Stimulated activated memory B cell treated with anti-CD40 and anti-IgM and Interleukin-4, amounts not matched to agents 10 μg/mL and 1 μg/mL and 100 μg/mL, for 72 hours (primary cell): ENCODE measurements at regions not wholly inside any gene's neighbourhood (a gene's known extent, or its start where the extent isn't known, plus 50 kb on each side); places are given as distances from the start of the nearest gene placed in this dataset.

Experiments used
- ATAC-seq: fragments of 150-1000 bp; cut with Tn5 transposase; 2 replicates; pipeline ENCODE4 v1.10.0; 2021
- H3K27ac Mint-ChIP-seq: one replicate; pipeline ENCODE4 v1.8.0; 2022; ENCODE audit warnings: mild to moderate bottlenecking, mixed read lengths
- H3K27me3 Mint-ChIP-seq: one replicate; pipeline ENCODE4 v1.8.0; 2022; ENCODE audit warnings: mixed read lengths
- H3K36me3 Mint-ChIP-seq: one replicate; pipeline ENCODE4 v1.8.0; 2022; ENCODE audit warnings: mixed read lengths
- H3K4me1 Mint-ChIP-seq: one replicate; pipeline ENCODE4 v1.8.0; 2022; ENCODE audit warnings: mixed read lengths
- H3K4me3 Mint-ChIP-seq: one replicate; pipeline ENCODE4 v1.8.0; 2022; ENCODE audit warnings: mild to moderate bottlenecking, moderate library complexity, mixed read lengths
- H3K9me3 Mint-ChIP-seq: one replicate; pipeline ENCODE4 v1.8.0; 2022; ENCODE audit warnings: mixed read lengths

DNA sequence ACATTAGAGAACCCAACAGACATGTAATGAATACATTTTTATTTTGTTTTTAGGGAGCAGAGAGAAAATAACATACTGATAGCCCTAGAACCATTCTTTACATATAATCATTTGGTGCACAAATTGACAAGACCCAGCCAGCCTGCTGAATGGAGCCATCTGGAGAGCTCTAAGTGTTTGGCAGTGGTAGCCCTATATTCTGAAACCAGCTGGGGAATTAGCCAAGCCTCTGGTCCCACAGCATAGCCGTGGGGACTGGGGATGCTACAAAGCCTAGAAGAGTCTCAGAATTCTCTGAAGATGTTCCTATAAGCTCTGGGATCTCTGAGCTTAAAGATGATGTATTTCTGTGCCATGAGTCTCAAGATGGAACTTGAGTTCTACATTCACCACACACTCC is 857.3 kb upstream of the AMELY start:
- H3K4me1 Mint-ChIP-seq, result no peaks in the 10 kb centered on the region
- no peak overlapping the region for H3K27ac Mint-ChIP-seq
- no peaks in the 10 kb centered on the region for H3K27me3 Mint-ChIP-seq
- no peaks in the 10 kb centered on the region for H3K9me3 Mint-ChIP-seq
- H3K4me3 Mint-ChIP-seq, result no peak overlapping the region
- ATAC-seq, result no peak
- H3K36me3 Mint-ChIP-seq, result no peaks in the 10 kb centered on the region

DNA sequence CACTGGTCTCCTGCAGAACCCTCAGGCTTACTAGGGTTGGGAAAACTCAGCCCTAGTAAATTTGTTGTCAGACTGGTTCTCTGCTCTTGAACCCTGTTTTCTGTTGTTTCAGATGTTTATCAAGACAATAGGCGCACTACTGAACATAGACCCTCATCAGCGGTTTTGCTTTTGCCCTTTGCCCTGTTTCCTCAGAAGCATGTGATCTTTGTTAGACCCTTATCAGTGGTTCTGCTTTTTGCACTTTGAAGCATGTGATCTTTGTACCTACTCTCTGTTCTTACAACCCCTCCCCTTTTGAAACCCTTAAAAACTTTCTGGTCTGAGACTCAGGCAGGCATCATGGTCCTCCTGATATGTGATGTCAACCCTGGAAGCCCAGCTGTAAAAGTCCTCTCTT is 842.2 kb upstream of the AMELY start:
- peaks cover 9% of the 10 kb centered on the region for H3K27me3 Mint-ChIP-seq
- no peak overlapping the region for H3K4me3 Mint-ChIP-seq
- H3K4me1 Mint-ChIP-seq, result no peaks in the 10 kb centered on the region
- no peaks in the 10 kb centered on the region for H3K36me3 Mint-ChIP-seq
- no peaks in the 10 kb centered on the region for H3K9me3 Mint-ChIP-seq
- ATAC-seq, result no peak
- no peak overlapping the region for H3K27ac Mint-ChIP-seq

GRCh38 chrY:7746781-7747180 is 835.2 kb upstream of the AMELY start:
- ATAC-seq, result no peak
- H3K9me3 Mint-ChIP-seq, result no peaks in the 10 kb centered on the region
- H3K27ac Mint-ChIP-seq, result no peak overlapping the region
- no peak overlapping the region for H3K4me3 Mint-ChIP-seq
- no peaks in the 10 kb centered on the region for H3K36me3 Mint-ChIP-seq
- H3K4me1 Mint-ChIP-seq, result no peaks in the 10 kb centered on the region
- peaks cover 9% of the 10 kb centered on the region for H3K27me3 Mint-ChIP-seq

- no peak for ATAC-seq
- Mint-ChIP-seq H3K4me3 (no peak overlapping the region), H3K36me3 (no peaks in the 10 kb centered on the region), H3K27ac (no peak overlapping the region), H3K27me3 (peaks cover 9% of the 10 kb centered on the region), H3K4me1 (no peaks in the 10 kb centered on the region), H3K9me3 (no peaks in the 10 kb centered on the region)
Observed at GRCh38 chrY:7745581-7745901, 834.0 kb upstream of the AMELY start.

DNA sequence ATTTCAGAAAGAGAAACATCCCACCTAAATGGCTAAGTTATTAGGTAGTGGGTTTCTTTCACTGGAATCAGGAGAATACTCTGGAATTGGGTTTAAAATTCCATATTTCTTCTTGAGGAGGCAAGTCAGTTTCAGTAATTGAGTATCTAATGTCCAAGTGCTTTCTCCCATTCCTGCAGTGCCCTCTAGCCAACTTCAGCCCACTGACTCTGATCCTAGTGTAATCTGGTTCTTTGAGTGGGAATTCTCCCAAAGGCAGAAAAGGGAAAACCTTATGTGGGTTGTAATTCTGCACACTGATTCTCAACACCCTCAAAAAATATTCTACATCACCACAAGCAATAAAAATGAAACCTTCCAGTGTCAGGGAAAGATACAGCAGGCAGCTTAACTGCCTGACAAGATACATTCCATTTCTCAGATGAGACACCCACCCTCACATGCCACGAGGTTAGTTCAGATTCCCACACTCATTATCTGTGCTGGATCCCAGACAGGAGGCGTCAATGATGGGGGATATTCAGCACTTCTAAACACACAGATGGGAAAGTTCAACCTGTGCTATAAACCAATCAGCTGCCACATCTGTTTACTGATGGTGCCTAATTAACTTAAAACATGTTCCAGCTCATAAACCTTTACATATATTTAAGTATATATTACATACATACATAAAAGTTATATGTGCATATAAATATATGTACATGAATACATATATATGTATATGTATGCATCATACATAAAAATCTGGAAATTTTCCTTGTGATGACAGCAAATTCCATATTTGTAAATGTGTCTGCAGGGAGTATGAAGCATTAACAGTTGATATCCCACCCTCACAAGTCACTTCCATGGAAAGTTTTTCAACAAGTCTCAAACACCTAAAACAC is 833.4 kb upstream of the AMELY start:
- H3K27me3 Mint-ChIP-seq, result peaks cover 9% of the 10 kb centered on the region
- no peaks in the 10 kb centered on the region for H3K36me3 Mint-ChIP-seq

DNA sequence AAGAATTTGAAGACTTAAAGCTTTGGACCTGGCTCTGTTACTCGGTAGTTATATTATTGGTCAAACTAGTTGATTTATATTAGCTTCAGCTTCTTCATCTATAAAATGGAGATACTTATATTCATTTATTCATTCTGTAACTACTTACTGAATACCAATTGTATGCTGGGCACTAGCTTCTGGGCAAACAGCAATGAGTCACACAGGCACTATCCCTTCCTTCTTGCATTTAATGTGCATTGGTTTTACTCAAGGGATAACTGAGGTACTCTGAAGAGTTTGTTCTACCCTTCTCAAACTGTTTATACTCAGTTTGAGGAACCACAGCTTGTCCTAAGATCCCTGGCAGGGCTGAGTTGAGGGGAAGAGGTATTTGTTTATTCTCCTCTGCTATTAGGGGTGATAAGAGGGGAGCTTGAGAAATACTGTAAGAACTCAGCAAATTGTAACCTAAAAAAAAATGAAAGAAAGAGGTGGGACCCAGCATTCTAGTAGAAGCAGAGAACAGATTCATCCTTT is 825.4 kb upstream of the AMELY start:
- no peaks in the 10 kb centered on the region for H3K9me3 Mint-ChIP-seq
- no peak overlapping the region for H3K4me3 Mint-ChIP-seq
- H3K27me3 Mint-ChIP-seq, result no peaks in the 10 kb centered on the region
- no peak for ATAC-seq
- no peaks in the 10 kb centered on the region for H3K4me1 Mint-ChIP-seq
- H3K36me3 Mint-ChIP-seq, result no peaks in the 10 kb centered on the region
- H3K27ac Mint-ChIP-seq, result no peak overlapping the region

More for the DNA sequence above, 833.4 kb upstream of the AMELY start:
- no peaks in the 10 kb centered on the region for H3K9me3 Mint-ChIP-seq
- no peak overlapping the region for H3K27ac Mint-ChIP-seq
- H3K4me1 Mint-ChIP-seq, result no peaks in the 10 kb centered on the region
- no peak for ATAC-seq
- H3K4me3 Mint-ChIP-seq, result no peak overlapping the region

- Mint-ChIP-seq H3K36me3 (no peaks in the 10 kb centered on the region), H3K9me3 (no peaks in the 10 kb centered on the region), H3K27ac (no peak overlapping the region), H3K4me1 (peaks cover 27% of the 10 kb centered on the region), H3K4me3 (no peak overlapping the region), H3K27me3 (no peaks in the 10 kb centered on the region)
- no peak for ATAC-seq
Observed at GRCh38 chrY:7731651-7732050, 820.1 kb upstream of the AMELY start.

DNA sequence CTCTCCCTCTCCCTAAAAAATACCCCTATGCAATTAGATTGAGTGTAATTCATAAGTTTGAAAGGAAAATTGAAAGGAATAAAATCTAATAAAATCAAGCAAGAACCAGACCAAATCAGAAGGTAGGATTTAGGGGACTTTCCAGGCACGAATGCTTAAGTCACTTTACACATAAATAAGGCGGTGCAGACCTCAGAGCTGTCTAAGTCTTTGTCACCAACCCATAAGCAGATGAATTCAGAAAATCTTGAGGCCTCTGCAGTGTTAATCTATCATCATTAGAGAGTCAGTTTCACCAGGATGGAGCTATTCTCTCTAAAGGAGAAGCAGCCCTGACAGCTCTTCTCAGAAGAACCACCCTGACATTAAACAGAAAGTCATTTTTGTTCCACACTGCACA is 819.1 kb upstream of the AMELY start:
- Mint-ChIP-seq H3K9me3 (no peaks in the 10 kb centered on the region), H3K36me3 (no peaks in the 10 kb centered on the region), H3K4me1 (peaks cover 37% of the 10 kb centered on the region), H3K4me3 (no peak overlapping the region), H3K27ac (peak overlapping the region; percentile 73), H3K27me3 (no peaks in the 10 kb centered on the region)
- ATAC-seq, result peak; percentile 63

- ATAC-seq, result no peak
- H3K27me3 Mint-ChIP-seq, result no peaks in the 10 kb centered on the region
- no peak overlapping the region for H3K4me3 Mint-ChIP-seq
- H3K4me1 Mint-ChIP-seq, result peaks cover 43% of the 10 kb centered on the region
- H3K27ac Mint-ChIP-seq, result peak overlapping the region; percentile 73
- H3K9me3 Mint-ChIP-seq, result no peaks in the 10 kb centered on the region
- H3K36me3 Mint-ChIP-seq, result no peaks in the 10 kb centered on the region
Observed at GRCh38 chrY:7730071-7730470, 818.5 kb upstream of the AMELY start.

DNA sequence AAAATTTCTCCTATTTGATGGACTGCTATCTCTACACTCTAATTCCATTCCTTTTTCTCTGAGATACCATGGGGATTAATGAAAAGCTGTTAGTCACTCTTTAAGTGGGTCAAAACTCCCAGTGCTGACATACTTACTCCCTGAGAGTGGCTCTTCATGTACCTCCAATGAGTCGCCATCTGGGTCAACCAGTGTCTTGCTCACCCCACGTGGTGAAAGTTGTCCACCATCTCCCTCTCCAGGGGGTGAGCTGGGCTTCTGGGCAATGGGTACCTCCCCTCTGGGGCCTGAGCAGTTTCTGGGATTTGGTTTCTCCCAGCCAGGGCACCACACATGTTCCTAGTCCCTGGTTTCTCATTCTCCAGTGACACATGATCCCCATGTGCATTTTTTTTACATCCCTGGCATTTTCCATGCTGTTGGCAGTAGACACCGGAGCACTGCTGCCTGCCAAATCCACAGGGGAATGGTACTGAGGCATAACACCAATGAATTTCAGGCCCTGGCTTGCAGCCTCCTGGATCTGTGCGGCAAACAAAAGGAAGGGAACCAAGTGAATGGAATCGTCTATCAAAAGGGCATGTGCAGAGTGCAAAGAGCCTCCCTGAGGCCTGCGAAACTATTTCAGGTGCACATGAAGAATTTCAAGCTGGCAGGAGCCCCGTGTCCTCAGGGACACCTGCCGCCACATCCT is 817.9 kb upstream of the AMELY start:
- H3K36me3 Mint-ChIP-seq, result no peaks in the 10 kb centered on the region
- peak overlapping the region; percentile 73 for H3K27ac Mint-ChIP-seq
- H3K27me3 Mint-ChIP-seq, result no peaks in the 10 kb centered on the region
- ATAC-seq, result no peak
- H3K4me3 Mint-ChIP-seq, result no peak overlapping the region
- H3K4me1 Mint-ChIP-seq, result peaks cover 49% of the 10 kb centered on the region
- no peaks in the 10 kb centered on the region for H3K9me3 Mint-ChIP-seq

- H3K27ac Mint-ChIP-seq, result peak overlapping the region; percentile 73
- H3K4me1 Mint-ChIP-seq, result peaks cover 55% of the 10 kb centered on the region
- H3K9me3 Mint-ChIP-seq, result no peaks in the 10 kb centered on the region
Observed at GRCh38 chrY:7728935-7729317, 817.4 kb upstream of the AMELY start.

GRCh38 chrY:7725791-7726460 is 814.4 kb upstream of the AMELY start:
- no peaks in the 10 kb centered on the region for H3K27me3 Mint-ChIP-seq
- H3K27ac Mint-ChIP-seq, result peak overlapping the region; percentile 86
- no peaks in the 10 kb centered on the region for H3K36me3 Mint-ChIP-seq

More at GRCh38 chrY:7728935-7729317, 817.4 kb upstream of the AMELY start:
- H3K27me3 Mint-ChIP-seq, result no peaks in the 10 kb centered on the region
- H3K36me3 Mint-ChIP-seq, result no peaks in the 10 kb centered on the region
- no peak overlapping the region for H3K4me3 Mint-ChIP-seq
- ATAC-seq, result no peak

GRCh38 chrY:7723991-7724632 is 812.6 kb upstream of the AMELY start:
- Mint-ChIP-seq H3K27ac (peak overlapping the region; percentile 86), H3K36me3 (no peaks in the 10 kb centered on the region), H3K4me3 (peak overlapping the region; percentile 0), H3K9me3 (no peaks in the 10 kb centered on the region), H3K27me3 (no peaks in the 10 kb centered on the region), H3K4me1 (peaks cover 62% of the 10 kb centered on the region)
- peak; percentile 89 for ATAC-seq

More at GRCh38 chrY:7725791-7726460, 814.4 kb upstream of the AMELY start:
- Mint-ChIP-seq H3K4me3 (no peak overlapping the region), H3K9me3 (no peaks in the 10 kb centered on the region), H3K4me1 (peaks cover 77% of the 10 kb centered on the region)
- ATAC-seq, result no peak

- Mint-ChIP-seq H3K9me3 (no peaks in the 10 kb centered on the region), H3K27ac (peak overlapping the region; percentile 86), H3K4me3 (no peak overlapping the region), H3K4me1 (peaks cover 59% of the 10 kb centered on the region), H3K27me3 (no peaks in the 10 kb centered on the region), H3K36me3 (no peaks in the 10 kb centered on the region)
- ATAC-seq, result peak; percentile 54
Observed at GRCh38 chrY:7723127-7723526, 811.6 kb upstream of the AMELY start.

- Mint-ChIP-seq H3K4me3 (no peak overlapping the region), H3K9me3 (no peaks in the 10 kb centered on the region), H3K27me3 (no peaks in the 10 kb centered on the region), H3K27ac (peak overlapping the region; percentile 86), H3K4me1 (peaks cover 59% of the 10 kb centered on the region), H3K36me3 (no peaks in the 10 kb centered on the region)
- ATAC-seq, result peak; percentile 72
Observed at GRCh38 chrY:7722566-7722965, 811.0 kb upstream of the AMELY start.
